HG02885 (cell line): ENCODE measurements at regions not wholly inside any gene's neighbourhood (a gene's known extent, or its start where the extent isn't known, plus 50 kb on each side); places are given as distances from the start of the nearest gene placed in this dataset.
"Not testable (repeated sequence)": the region's sequence is repeated elsewhere in the genome, so short reads cannot be mapped to it uniquely, and the experiment has no call there.

ENCODE experiments used
- ATAC-seq: cut with Tn5 transposase; IDR thresholded peaks from one replicate; pipeline ENCODE4 v1.9.1; 2021; ENCODE audit warnings: mild to moderate bottlenecking; ENCODE audit not compliant: unreplicated experiment, poor library complexity

DNA sequence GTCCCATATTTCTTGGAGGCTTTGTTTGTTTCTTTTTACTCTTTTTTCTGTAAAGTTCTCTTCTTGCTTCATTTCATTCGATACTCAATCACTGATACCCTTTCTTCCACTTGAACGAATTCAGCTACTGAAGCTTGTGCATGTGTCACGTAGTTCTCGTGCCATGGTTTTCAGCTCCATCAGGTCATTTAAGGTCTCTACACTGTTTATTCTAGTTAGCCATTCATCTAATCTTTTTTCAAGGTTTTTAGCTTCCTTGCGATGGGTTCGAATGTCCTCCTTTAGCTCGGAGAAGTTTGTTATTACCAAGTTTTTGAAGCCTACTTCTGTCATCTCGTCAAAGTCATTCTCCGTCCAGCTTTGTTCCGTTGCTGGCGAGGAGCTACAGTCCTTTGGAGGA is 55.6 kb upstream of the CRYM start:
- not testable (repeated sequence) for ATAC-seq
